B cell (primary cell): ENCODE measurements at regions not wholly inside any gene's neighbourhood (a gene's known extent, or its start where the extent isn't known, plus 50 kb on each side); places are given as distances from the start of the nearest gene placed in this dataset.
"Not testable (repeated sequence)": the region's sequence is repeated elsewhere in the genome, so short reads cannot be mapped to it uniquely, and the experiment has no call there.

Experiments
- ATAC-seq: fragments of 200-7000 bp; cut with Tn5 transposase; one replicate; pipeline ENCODE4 v1.10.0; 2021; ENCODE audit warnings: low read depth, mild to moderate bottlenecking, moderate number of reproducible peaks, moderate library complexity
- CTCF ChIA-PET: fragments of 350-600 bp; sonication (Branson Sonifier 250); formaldehyde crosslinking; loops from one replicate; lab custom pipeline; 2021; ENCODE audit warnings: antibody characterized with exemption, inconsistent platforms; lab: Charles Lee
- POLR2A ChIA-PET: fragments of 350-600 bp; sonication (Branson Sonifier 250); formaldehyde crosslinking; loops from one replicate; lab custom pipeline; 2021; ENCODE audit warnings: antibody characterized with exemption; lab: Charles Lee
- DNase-seq: peaks from one replicate; pipeline ENCODE4 v3.0.0; 2013
- H2AFZ ChIP-seq: 2 replicates; pipeline ENCODE4 v1.6.1; 2012; ENCODE audit warnings: mild to moderate bottlenecking, low read depth, low read length; ENCODE audit not compliant: insufficient read depth, poor library complexity, severe bottlenecking
- H3K27ac ChIP-seq, 2 donors: 1 replicate in 1 of 2; 2 replicates in 1 of 2; pipeline ENCODE4 v1.5.1; 2012 to 2013; ENCODE audit warnings: low read length in 2 of 2, mild to moderate bottlenecking in 2 of 2, moderate library complexity in 1 of 2
- H3K27me3 ChIP-seq, 4 experiments: fragments of 200-600 bp in 1 of 4; sonication (generic) in 1 of 4; replicated peaks in 1 of 4; 1 replicate in 2 of 4; 2 replicates in 2 of 4; pipeline versions ENCODE4 v1.6.1 to v1.7.0; 2013 to 2016; ENCODE audit warnings: low read length in 3 of 4, mild to moderate bottlenecking in 2 of 4, mixed read lengths in 1 of 4, moderate library complexity in 1 of 4; ENCODE audit not compliant: insufficient read depth in 4 of 4, control insufficient read depth in 3 of 4; ENCODE audit errors: control extremely low read depth in 1 of 4
- H3K36me3 ChIP-seq, 2 experiments: replicated peaks in 1 of 2; 1 replicate in 1 of 2; 2 replicates in 1 of 2; pipeline versions ENCODE4 v1.6.1 to v1.7.1; 2013; ENCODE audit warnings: low read length in 1 of 2; ENCODE audit not compliant: insufficient read depth in 2 of 2, control insufficient read depth in 1 of 2; ENCODE audit errors: control extremely low read depth in 1 of 2, extremely low read depth in 1 of 2
- H3K4me1 ChIP-seq, 2 donors: fragments of 200-600 bp in 1 of 2; sonication (generic) in 1 of 2; 1 replicate in 1 of 2; 2 replicates in 1 of 2; pipeline versions ENCODE4 v1.5.1 to v1.6.1; 2013 to 2017; ENCODE audit warnings: low read length in 2 of 2; ENCODE audit not compliant: control insufficient read depth in 2 of 2, insufficient read depth in 2 of 2
- H3K4me2 ChIP-seq: replicated peaks from 2 replicates; pipeline ENCODE3; 2012; ENCODE audit warnings: mild to moderate bottlenecking, low read depth, low read length; ENCODE audit not compliant: poor library complexity, severe bottlenecking
- H3K4me3 ChIP-seq, 5 experiments: fragments of 200-600 bp in 1 of 5; sonication (generic) in 1 of 5; 1 replicate in 3 of 5; 2 replicates in 2 of 5; pipeline versions ENCODE4 v1.5.1 to v1.7.0; 2011 to 2016; ENCODE audit warnings: low read length in 4 of 5, mild to moderate bottlenecking in 4 of 5, low read depth in 2 of 5, control low read depth in 1 of 5, moderate library complexity in 1 of 5; ENCODE audit not compliant: insufficient read depth in 1 of 5; ENCODE audit errors: control extremely low read depth in 1 of 5, extremely low read depth in 1 of 5
- H3K79me2 ChIP-seq: fragments of 200-600 bp; sonication (generic); one replicate; pipeline ENCODE4 v1.6.0; 2016; ENCODE audit warnings: low read length; ENCODE audit not compliant: control insufficient read depth, insufficient read depth
- H3K9ac ChIP-seq: fragments of 200-600 bp; sonication (generic); 2 replicates; pipeline ENCODE4 v1.6.1; 2017; ENCODE audit warnings: mild to moderate bottlenecking, low read length, moderate library complexity
- H3K9me3 ChIP-seq, 3 donors: one replicate each; pipeline versions ENCODE4 v1.6.1 to v1.7.1; 2013; ENCODE audit warnings: low read length in 2 of 3; ENCODE audit not compliant: control insufficient read depth in 2 of 3, insufficient read depth in 1 of 3; ENCODE audit errors: control extremely low read depth in 1 of 3
- H4K20me1 ChIP-seq: 2 replicates; pipeline ENCODE4 v1.6.0; 2012; ENCODE audit warnings: mild to moderate bottlenecking, low read length; ENCODE audit not compliant: insufficient read depth, control insufficient read depth, poor library complexity, severe bottlenecking
- H3K27ac Mint-ChIP-seq: one replicate; pipeline ENCODE4 v1.8.0; 2021; ENCODE audit warnings: mixed read lengths
- H3K27me3 Mint-ChIP-seq: one replicate; pipeline ENCODE4 v1.8.0; 2021; ENCODE audit warnings: mixed read lengths
- H3K4me1 Mint-ChIP-seq: one replicate; pipeline ENCODE4 v1.8.0; 2021; ENCODE audit warnings: mixed read lengths
- H3K4me3 Mint-ChIP-seq: one replicate; pipeline ENCODE4 v1.8.0; 2021; ENCODE audit warnings: mixed read lengths
- H3K9me3 Mint-ChIP-seq: one replicate; pipeline ENCODE4 v1.8.0; 2022; ENCODE audit warnings: mixed read lengths; ENCODE audit not compliant: insufficient read depth
- WGBS: methylation state at CpG from one replicate; pipeline ENCODE4 v1.1.5; 2013; ENCODE audit warnings: missing lambda C conversion rate; ENCODE audit not compliant: insufficient coverage; 5-methylcytosine and 5-hydroxymethylcytosine counted together
- intact Hi-C: fragments of 100-400 bp; cut with micrococcal nuclease; formaldehyde crosslinking; loops from one replicate; pipeline ENCODE4 v1.10.0; 2022

DNA sequence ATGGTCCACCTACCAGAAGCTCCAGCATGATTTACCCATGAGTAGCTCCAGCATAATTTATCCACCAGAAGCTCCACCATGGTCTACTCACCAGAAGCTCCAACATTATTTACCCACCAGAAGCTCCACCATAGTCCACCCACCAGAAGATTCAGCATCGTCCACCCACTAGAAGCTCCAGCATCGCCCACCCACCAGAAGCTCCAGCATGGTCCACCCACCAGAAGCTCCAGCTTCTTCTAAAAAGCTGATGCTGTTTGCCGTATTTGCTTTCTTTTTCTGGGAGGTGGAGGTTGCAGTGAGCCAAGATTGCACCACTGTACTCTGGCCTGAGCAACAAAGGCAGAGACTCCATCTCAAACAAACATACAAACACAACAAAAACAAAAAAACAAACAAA lies 136.2 kb upstream of the TPTE start:
- H3K4me1 Mint-ChIP-seq, ATAC-seq, H3K79me2 ChIP-seq, H3K36me3 ChIP-seq, H3K4me3 Mint-ChIP-seq, H3K9ac ChIP-seq, H3K27ac Mint-ChIP-seq, POLR2A ChIA-PET, H3K4me1 ChIP-seq, H3K27me3 Mint-ChIP-seq, H3K27me3 ChIP-seq, H4K20me1 ChIP-seq, CTCF ChIA-PET, H3K4me2 ChIP-seq, H3K9me3 Mint-ChIP-seq, H3K4me3 ChIP-seq, H3K27ac ChIP-seq, DNase-seq, intact Hi-C loops, H2AFZ ChIP-seq: not testable (repeated sequence)
- 65% methylated on average over 3 of the region's 3 CpGs for WGBS
- peaks cover 1 to 64% (median 22%) of the 10 kb centered on the region in 3 donors for H3K9me3 ChIP-seq

DNA sequence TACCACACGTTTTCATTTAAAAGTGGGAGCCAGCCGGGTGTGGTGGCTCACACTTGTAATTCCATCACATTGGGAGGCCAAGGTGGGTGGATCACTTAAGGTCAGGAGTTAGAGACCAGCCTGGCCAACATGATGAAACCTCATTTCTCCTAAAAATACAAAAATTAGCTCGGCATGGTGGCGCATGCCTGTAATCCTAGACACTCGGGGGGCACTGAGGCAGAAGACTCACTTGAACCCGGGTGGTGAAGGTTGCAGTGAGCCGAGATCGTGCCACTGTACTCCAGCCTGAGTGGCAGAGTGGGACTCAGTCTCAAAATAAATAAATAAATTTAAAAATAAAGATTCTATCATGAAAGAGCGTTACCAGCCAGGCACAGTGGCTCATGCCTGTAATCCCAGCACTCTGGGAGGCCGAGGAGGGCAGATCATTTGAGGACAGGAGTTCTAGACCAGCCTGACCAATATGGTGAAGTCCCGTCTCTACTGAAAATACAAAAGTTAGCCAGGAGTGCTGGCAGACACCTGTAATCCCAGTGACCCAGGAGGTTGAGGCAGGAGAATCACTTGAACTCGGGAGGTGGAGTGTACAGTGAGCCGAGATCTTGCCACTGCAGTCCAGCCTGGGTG lies 135.4 kb upstream of the TPTE start:
- H3K4me3 ChIP-seq, H3K27ac Mint-ChIP-seq, H3K4me1 ChIP-seq, ATAC-seq, H4K20me1 ChIP-seq, POLR2A ChIA-PET, intact Hi-C loops, H2AFZ ChIP-seq, H3K36me3 ChIP-seq, H3K4me2 ChIP-seq, H3K9me3 Mint-ChIP-seq, H3K79me2 ChIP-seq, H3K4me3 Mint-ChIP-seq, H3K9ac ChIP-seq, H3K27ac ChIP-seq, H3K4me1 Mint-ChIP-seq, CTCF ChIA-PET, DNase-seq, H3K27me3 Mint-ChIP-seq, H3K27me3 ChIP-seq: not testable (repeated sequence)
- 76% methylated on average over 12 of the region's 13 CpGs for WGBS
- peaks cover 1 to 56% (median 22%) of the 10 kb centered on the region in 3 donors for H3K9me3 ChIP-seq

GRCh38 chr21:10387692-10388450 lies 133.5 kb upstream of the TPTE start:
- H3K4me1 Mint-ChIP-seq, DNase-seq, H3K27me3 Mint-ChIP-seq, CTCF ChIA-PET, ATAC-seq, H3K79me2 ChIP-seq, intact Hi-C loops, H3K4me3 ChIP-seq, H3K27me3 ChIP-seq, H3K4me1 ChIP-seq, H3K4me3 Mint-ChIP-seq, H3K9ac ChIP-seq, H3K36me3 ChIP-seq, H3K9me3 Mint-ChIP-seq, H3K27ac Mint-ChIP-seq, H3K27ac ChIP-seq, H2AFZ ChIP-seq, H4K20me1 ChIP-seq, H3K4me2 ChIP-seq, POLR2A ChIA-PET: not testable (repeated sequence)
- WGBS, result 55% methylated on average over 2 of the region's 3 CpGs
- peaks cover 1 to 40% (median 19%) of the 10 kb centered on the region in 3 donors for H3K9me3 ChIP-seq

DNA sequence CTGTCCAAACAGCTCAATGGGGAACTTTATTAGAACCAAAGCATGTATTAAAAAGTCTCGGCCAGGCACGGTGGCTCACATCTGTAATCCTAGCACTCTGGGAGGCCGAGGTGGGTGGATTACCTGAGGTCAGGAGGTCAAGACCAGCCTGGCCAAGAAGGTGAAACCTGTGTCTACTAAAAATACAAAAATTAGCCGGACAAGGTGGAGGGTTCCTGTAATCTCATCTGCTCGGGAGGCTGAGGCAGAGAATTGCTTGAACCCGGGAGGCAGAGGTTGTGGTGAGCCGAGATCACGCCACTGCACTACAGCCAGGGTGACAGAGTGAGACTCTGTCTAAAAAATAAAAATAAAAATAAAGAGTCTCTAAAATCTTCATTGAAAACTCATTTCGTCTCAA lies 132.8 kb upstream of the TPTE start:
- H3K4me1 ChIP-seq, H3K9me3 Mint-ChIP-seq, DNase-seq, H3K4me3 Mint-ChIP-seq, H3K36me3 ChIP-seq, H3K79me2 ChIP-seq, H2AFZ ChIP-seq, H3K4me1 Mint-ChIP-seq, intact Hi-C loops, H3K4me2 ChIP-seq, H3K9ac ChIP-seq, H3K27ac Mint-ChIP-seq, H3K27me3 Mint-ChIP-seq, H4K20me1 ChIP-seq, POLR2A ChIA-PET, CTCF ChIA-PET, H3K4me3 ChIP-seq, H3K27me3 ChIP-seq, H3K27ac ChIP-seq, ATAC-seq: not testable (repeated sequence)
- 74% methylated on average over 7 of the region's 9 CpGs for WGBS
- H3K9me3 ChIP-seq, result peaks cover 1 to 34% (median 19%) of the 10 kb centered on the region in 3 donors
